Neural cell (in vitro differentiated cells): ENCODE measurements at regions not wholly inside any gene's neighbourhood (a gene's known extent, or its start where the extent isn't known, plus 50 kb on each side); places are given as distances from the start of the nearest gene placed in this dataset.
"Not testable (repeated sequence)": the region's sequence is repeated elsewhere in the genome, so short reads cannot be mapped to it uniquely, and the experiment has no call there.

Experiments used
- EP300 ChIP-seq: fragments of 450-650 bp; conservative IDR thresholded peaks from 2 replicates; pipeline ENCODE4 v1.6.1; 2014; ENCODE audit warnings: antibody characterized with exemption, mild to moderate bottlenecking, moderate library complexity; ENCODE audit not compliant: poor library complexity, severe bottlenecking
- MXI1 ChIP-seq: fragments of 450-650 bp; conservative IDR thresholded peaks from 2 replicates; pipeline ENCODE4 v1.6.1; 2014; ENCODE audit warnings: antibody characterized with exemption, mild to moderate bottlenecking; ENCODE audit not compliant: poor library complexity, severe bottlenecking
- POLR2AphosphoS5 ChIP-seq: IDR thresholded peaks from 2 replicates; pipeline ENCODE4 v1.6.1; 2012
- TF ChIP-seq, protein P1 (sequence below): fragments of 450-650 bp; IDR thresholded peaks from 2 replicates; pipeline ENCODE4 v1.5.1; 2014; ENCODE audit warnings: antibody characterized with exemption, mild to moderate bottlenecking, moderate library complexity; ENCODE audit not compliant: poor library complexity, severe bottlenecking

- TF ChIP-seq MXI1, EP300, POLR2AphosphoS5: not testable (repeated sequence)
- TF ChIP-seq, protein P1, sequence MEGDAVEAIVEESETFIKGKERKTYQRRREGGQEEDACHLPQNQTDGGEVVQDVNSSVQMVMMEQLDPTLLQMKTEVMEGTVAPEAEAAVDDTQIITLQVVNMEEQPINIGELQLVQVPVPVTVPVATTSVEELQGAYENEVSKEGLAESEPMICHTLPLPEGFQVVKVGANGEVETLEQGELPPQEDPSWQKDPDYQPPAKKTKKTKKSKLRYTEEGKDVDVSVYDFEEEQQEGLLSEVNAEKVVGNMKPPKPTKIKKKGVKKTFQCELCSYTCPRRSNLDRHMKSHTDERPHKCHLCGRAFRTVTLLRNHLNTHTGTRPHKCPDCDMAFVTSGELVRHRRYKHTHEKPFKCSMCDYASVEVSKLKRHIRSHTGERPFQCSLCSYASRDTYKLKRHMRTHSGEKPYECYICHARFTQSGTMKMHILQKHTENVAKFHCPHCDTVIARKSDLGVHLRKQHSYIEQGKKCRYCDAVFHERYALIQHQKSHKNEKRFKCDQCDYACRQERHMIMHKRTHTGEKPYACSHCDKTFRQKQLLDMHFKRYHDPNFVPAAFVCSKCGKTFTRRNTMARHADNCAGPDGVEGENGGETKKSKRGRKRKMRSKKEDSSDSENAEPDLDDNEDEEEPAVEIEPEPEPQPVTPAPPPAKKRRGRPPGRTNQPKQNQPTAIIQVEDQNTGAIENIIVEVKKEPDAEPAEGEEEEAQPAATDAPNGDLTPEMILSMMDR, result not testable (repeated sequence)
Observed at GRCh38 chr5:125487652-125488051, 741.2 kb upstream of the ZNF608 start.
